Testis (tissue), 2 donors: ENCODE measurements at regions not wholly inside any gene's neighbourhood (a gene's known extent, or its start where the extent isn't known, plus 50 kb on each side); places are given as distances from the start of the nearest gene placed in this dataset.

ENCODE experiments used
- DNase-seq: peaks from one replicate; pipeline ENCODE4 v3.0.0-alpha.2; 2019
- H3K27ac ChIP-seq, 2 donors: fragments of 200-600 bp; sonication (generic); one replicate each; pipeline ENCODE4 v1.5.1; 2019
- H3K27me3 ChIP-seq: fragments of 200-600 bp; sonication (generic); one replicate; pipeline ENCODE4 v1.5.1; 2019
- H3K36me3 ChIP-seq: fragments of 200-600 bp; sonication (generic); one replicate; pipeline ENCODE4 v1.5.1; 2017; ENCODE audit warnings: low read depth; ENCODE audit errors: missing control alignments
- H3K4me1 ChIP-seq: fragments of 200-600 bp; sonication (generic); one replicate; pipeline ENCODE4 v1.5.1; 2019
- H3K4me3 ChIP-seq, 2 donors: fragments of 200-600 bp; sonication (generic); one replicate each; pipeline ENCODE4 v1.5.1; 2017 to 2019
- H3K9me3 ChIP-seq: fragments of 200-600 bp; sonication (generic); one replicate; pipeline ENCODE4 v1.5.1; 2017
- POLR2A ChIP-seq: fragments of 450-650 bp; IDR thresholded peaks from one replicate; pipeline ENCODE4 v1.6.1; 2017; ENCODE audit warnings: antibody characterized with exemption, mild to moderate bottlenecking, moderate library complexity
- WGBS, 2 donors: methylation state at CpG; one replicate each; pipeline ENCODE4 v1.1.5; 2018; 5-methylcytosine and 5-hydroxymethylcytosine counted together
- intact Hi-C: fragments of 100-400 bp; cut with DNase I; formaldehyde crosslinking; loops from one replicate; pipeline ENCODE4 v1.15.1; 2023; ENCODE audit warnings: low total_unique reads
- TF ChIP-seq, protein P1 (sequence below), 3 experiments: fragments of 450-650 bp in 2 of 3; fragments of 200-600 bp in 1 of 3; sonication (generic) in 1 of 3; IDR thresholded peaks; one replicate each; pipeline ENCODE4 v1.5.1; 2016 to 2019; ENCODE audit warnings: antibody characterized with exemption in 3 of 3, mild to moderate bottlenecking in 2 of 3, moderate library complexity in 1 of 3

GRCh38 chr2:160628811-160629210 is 135.2 kb upstream of the RBMS1 start:
- no peak for DNase-seq
- TF ChIP-seq POLR2A = no peak
- TF ChIP-seq, protein P1, sequence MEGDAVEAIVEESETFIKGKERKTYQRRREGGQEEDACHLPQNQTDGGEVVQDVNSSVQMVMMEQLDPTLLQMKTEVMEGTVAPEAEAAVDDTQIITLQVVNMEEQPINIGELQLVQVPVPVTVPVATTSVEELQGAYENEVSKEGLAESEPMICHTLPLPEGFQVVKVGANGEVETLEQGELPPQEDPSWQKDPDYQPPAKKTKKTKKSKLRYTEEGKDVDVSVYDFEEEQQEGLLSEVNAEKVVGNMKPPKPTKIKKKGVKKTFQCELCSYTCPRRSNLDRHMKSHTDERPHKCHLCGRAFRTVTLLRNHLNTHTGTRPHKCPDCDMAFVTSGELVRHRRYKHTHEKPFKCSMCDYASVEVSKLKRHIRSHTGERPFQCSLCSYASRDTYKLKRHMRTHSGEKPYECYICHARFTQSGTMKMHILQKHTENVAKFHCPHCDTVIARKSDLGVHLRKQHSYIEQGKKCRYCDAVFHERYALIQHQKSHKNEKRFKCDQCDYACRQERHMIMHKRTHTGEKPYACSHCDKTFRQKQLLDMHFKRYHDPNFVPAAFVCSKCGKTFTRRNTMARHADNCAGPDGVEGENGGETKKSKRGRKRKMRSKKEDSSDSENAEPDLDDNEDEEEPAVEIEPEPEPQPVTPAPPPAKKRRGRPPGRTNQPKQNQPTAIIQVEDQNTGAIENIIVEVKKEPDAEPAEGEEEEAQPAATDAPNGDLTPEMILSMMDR (IDR thresholded peaks at IDR 0.05) = no peak
- Histone ChIP-seq H3K4me3 (no peak overlapping the region), H3K4me1 (no peaks in the 10 kb centered on the region), H3K27ac (no peak overlapping the region), H3K27me3 (no peaks in the 10 kb centered on the region), H3K9me3 (no peaks in the 10 kb centered on the region), H3K36me3 (no peaks in the 10 kb centered on the region)
- 81 to 86% methylated on average over 3 of the region's 3 CpGs for whole genome bisulfite sequencing, 2 donors
- intact Hi-C loops = no loop called here

DNA sequence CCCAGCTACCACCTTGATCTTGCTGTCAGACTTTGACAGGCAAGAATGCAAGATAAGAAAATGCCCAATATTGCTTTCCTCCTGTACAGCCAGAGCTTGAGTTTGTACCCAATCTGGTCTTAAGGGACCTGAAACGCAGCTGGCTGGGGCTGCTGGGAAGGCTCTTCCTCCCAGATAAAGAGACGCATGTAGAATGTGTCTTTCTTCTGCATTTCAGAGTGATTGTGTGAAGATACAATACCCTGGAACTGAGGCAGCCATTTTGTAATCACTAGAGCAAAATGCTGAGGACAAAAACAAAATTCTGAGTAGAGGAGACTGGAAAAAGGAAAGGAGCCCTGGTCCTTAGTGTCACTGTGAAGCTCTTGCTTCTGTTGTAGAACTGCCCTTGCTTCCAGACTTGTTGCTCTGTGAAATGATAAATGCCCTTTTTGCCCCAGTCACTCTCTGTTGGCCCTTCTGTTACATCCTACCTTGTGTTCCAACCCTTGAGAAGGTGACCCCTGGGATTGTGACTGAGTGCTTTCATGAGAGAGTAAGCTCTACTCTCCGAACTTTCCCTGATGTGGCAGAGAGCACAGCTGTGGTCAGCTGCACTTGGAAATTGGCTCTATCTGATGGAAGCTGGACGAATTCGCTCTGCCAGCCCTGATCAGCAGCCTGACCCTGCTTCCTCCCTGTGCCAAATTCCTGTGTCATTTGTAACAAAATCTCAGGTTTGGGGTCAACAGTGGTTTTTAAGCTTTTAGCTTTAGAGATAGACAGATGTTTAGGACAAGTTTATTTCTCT is 137.4 kb upstream of the RBMS1 start:
- intact Hi-C loops = no loop called here
- DNase-seq = no peak
- no peaks in the 10 kb centered on the region for H3K9me3 ChIP-seq
- no peaks in the 10 kb centered on the region for H3K36me3 ChIP-seq
- no peak overlapping the region for H3K4me3 ChIP-seq
- no peak for TF ChIP-seq POLR2A
- TF ChIP-seq, protein P1 (IDR thresholded peaks at IDR 0.05) = no peak
- H3K27me3 ChIP-seq = no peaks in the 10 kb centered on the region
- H3K4me1 ChIP-seq = peaks cover 6% of the 10 kb centered on the region
- no peak overlapping the region for H3K27ac ChIP-seq
- 46 to 48% methylated on average over 5 of the region's 5 CpGs for WGBS, 2 donors

DNA sequence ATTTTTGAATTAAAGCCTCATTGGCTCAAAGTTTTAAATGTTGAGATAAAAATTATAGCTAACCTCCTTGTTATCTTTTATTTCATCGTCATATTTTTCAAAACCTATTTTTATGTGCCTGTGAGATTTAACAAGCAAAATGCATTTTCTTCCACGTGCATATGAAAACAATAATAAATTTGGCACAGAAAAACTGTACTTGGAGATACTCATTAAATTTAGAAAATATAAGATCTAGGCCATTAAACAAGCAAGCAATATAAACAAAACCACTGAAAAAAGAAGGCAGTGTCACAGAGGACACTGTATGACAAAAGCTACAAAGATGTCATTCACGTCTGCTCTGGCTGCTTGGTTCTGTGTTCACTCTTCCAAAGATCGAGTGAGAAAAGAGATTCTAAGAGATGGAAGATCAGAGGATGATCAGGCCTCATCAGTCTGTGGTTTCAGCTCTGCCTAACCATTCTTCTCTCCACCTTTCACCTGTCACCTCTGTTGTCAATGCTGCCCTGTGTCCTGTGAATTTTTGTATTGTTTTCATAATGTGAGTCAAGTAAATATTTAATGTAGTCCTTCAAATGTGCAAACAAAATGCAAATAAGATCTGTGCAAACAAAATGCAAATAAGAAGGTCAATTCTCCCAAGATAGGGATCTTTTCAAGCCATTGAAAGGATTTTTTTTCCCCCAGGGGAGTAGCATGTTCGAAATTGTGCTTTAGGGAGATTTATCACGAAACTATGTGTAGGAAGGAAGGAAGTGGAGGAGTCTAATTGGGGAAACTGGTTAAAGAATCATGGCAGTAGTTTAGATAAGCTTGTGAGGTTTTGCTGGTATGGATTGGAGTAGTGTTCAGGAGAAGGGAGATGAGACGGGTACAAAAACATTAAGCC is 138.7 kb upstream of the RBMS1 start:
- H3K9me3 ChIP-seq = no peaks in the 10 kb centered on the region
- WGBS, 2 donors = 67 to 70% methylated on average over 7 of the region's 7 CpGs
- peaks cover 6% of the 10 kb centered on the region for H3K4me1 ChIP-seq
- H3K27ac ChIP-seq = no peak overlapping the region
- H3K4me3 ChIP-seq = no peak overlapping the region
- no peak for DNase-seq
- intact Hi-C loops = no loop called here
- H3K36me3 ChIP-seq = no peaks in the 10 kb centered on the region
- H3K27me3 ChIP-seq = no peaks in the 10 kb centered on the region
- TF ChIP-seq POLR2A = no peak
- TF ChIP-seq, protein P1 (IDR thresholded peaks at IDR 0.05) = no peak

GRCh38 chr2:160634436-160634835 is 140.8 kb upstream of the RBMS1 start:
- DNase-seq = no peak
- Histone ChIP-seq H3K4me3 (no peak overlapping the region), H3K36me3 (no peaks in the 10 kb centered on the region), H3K27ac (no peak overlapping the region), H3K9me3 (no peaks in the 10 kb centered on the region), H3K4me1 (peaks cover 6% of the 10 kb centered on the region), H3K27me3 (no peaks in the 10 kb centered on the region)
- 45 to 67% methylated on average over 2 of the region's 2 CpGs for WGBS, 2 donors
- TF ChIP-seq POLR2A = no peak
- TF ChIP-seq, protein P1 (IDR thresholded peaks at IDR 0.05) = no peak
- intact Hi-C loops = no loop called here
